ENCODE measurements at regions not wholly inside any gene's neighbourhood (a gene's known extent, or its start where the extent isn't known, plus 50 kb on each side); places are given as distances from the start of the nearest gene placed in this dataset.

GRCh38 chr10:47121336-47121735, 178.7 kb upstream of the GDF10 start:
- Histone ChIP-seq H3K4me1 (no peaks in the 10 kb centered on the region), H3K4me3 (no peak overlapping the region), H3K9me3 (no peaks in the 10 kb centered on the region), H3K36me3 (ENCODE audit: low read depth, missing control alignments) (no peaks in the 10 kb centered on the region), H3K27me3 (no peaks in the 10 kb centered on the region), H3K27ac (no peak overlapping the region)
- TF ChIP-seq, protein P1, sequence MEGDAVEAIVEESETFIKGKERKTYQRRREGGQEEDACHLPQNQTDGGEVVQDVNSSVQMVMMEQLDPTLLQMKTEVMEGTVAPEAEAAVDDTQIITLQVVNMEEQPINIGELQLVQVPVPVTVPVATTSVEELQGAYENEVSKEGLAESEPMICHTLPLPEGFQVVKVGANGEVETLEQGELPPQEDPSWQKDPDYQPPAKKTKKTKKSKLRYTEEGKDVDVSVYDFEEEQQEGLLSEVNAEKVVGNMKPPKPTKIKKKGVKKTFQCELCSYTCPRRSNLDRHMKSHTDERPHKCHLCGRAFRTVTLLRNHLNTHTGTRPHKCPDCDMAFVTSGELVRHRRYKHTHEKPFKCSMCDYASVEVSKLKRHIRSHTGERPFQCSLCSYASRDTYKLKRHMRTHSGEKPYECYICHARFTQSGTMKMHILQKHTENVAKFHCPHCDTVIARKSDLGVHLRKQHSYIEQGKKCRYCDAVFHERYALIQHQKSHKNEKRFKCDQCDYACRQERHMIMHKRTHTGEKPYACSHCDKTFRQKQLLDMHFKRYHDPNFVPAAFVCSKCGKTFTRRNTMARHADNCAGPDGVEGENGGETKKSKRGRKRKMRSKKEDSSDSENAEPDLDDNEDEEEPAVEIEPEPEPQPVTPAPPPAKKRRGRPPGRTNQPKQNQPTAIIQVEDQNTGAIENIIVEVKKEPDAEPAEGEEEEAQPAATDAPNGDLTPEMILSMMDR (IDR thresholded peaks at IDR 0.05) = no peak
- TF ChIP-seq POLR2A (IDR thresholded peaks at IDR 0.05) = no peak
- intact Hi-C loops (cut with DNase I; ENCODE audit: low total_unique reads) = no loop called here
- 76 to 80% methylated on average over 7 of the region's 7 CpGs for WGBS, 2 donors
- no peak for DNase-seq

- WGBS, 2 donors = 93 to 95% methylated on average over 5 to 6 of the region's 6 CpGs
- intact Hi-C loops (cut with DNase I; ENCODE audit: low total_unique reads) = no loop called here
- DNase-seq = no peak
These were observed 176.2 kb upstream of the GDF10 start for GRCh38 chr10:47123716-47124288.

GRCh38 chr10:47127188-47127785, 172.7 kb upstream of the GDF10 start:
- H3K27me3 ChIP-seq = no peaks in the 10 kb centered on the region
- H3K9me3 ChIP-seq = no peaks in the 10 kb centered on the region
- intact Hi-C loops (cut with DNase I; ENCODE audit: low total_unique reads) = no loop called here
- DNase-seq = no peak
- 72 to 78% methylated on average over 5 of the region's 5 CpGs for WGBS, 2 donors
- H3K27ac ChIP-seq = no peak overlapping the region
- no peaks in the 10 kb centered on the region for H3K36me3 ChIP-seq (ENCODE audit: low read depth, missing control alignments)
- TF ChIP-seq, protein P1 (IDR thresholded peaks at IDR 0.05) = no peak
- no peak for TF ChIP-seq POLR2A (IDR thresholded peaks at IDR 0.05)
- no peak overlapping the region for H3K4me3 ChIP-seq
- H3K4me1 ChIP-seq = no peaks in the 10 kb centered on the region

More at GRCh38 chr10:47123716-47124288, 176.2 kb upstream of the GDF10 start:
- Histone ChIP-seq H3K27me3 (no peaks in the 10 kb centered on the region), H3K9me3 (no peaks in the 10 kb centered on the region), H3K4me3 (no peak overlapping the region), H3K36me3 (ENCODE audit: low read depth, missing control alignments) (no peaks in the 10 kb centered on the region), H3K4me1 (no peaks in the 10 kb centered on the region), H3K27ac (no peak overlapping the region)
- TF ChIP-seq, protein P1 (IDR thresholded peaks at IDR 0.05) = no peak
- TF ChIP-seq POLR2A (IDR thresholded peaks at IDR 0.05) = no peak

DNA sequence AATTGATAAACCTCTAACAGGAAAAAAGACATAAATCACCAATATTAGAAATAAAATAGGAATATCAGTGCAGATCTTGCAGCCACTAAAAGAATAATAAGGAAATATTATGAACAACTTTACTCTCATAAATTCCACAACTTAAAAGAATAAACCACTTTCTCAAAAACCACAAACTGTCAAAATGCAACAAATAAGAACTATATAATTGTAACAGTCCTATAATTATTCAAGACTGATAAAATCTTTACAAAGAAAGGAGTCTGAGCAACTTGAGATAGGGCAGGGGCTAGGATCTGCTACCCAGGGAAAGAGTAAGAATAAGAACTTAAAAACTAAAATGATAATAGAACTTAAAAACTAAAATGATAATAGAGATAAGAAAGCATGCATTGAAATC, 169.5 kb upstream of the GDF10 start:
- no peaks in the 10 kb centered on the region for H3K9me3 ChIP-seq
- H3K4me1 ChIP-seq = no peaks in the 10 kb centered on the region
- no peaks in the 10 kb centered on the region for H3K36me3 ChIP-seq (ENCODE audit: low read depth, missing control alignments)
- intact Hi-C loops (cut with DNase I; ENCODE audit: low total_unique reads) = no loop called here
- no peak for TF ChIP-seq POLR2A (IDR thresholded peaks at IDR 0.05)
- TF ChIP-seq, protein P1 (IDR thresholded peaks at IDR 0.05) = no peak
- H3K27ac ChIP-seq = no peak overlapping the region
- no peak for DNase-seq
- H3K27me3 ChIP-seq = no peaks in the 10 kb centered on the region
- H3K4me3 ChIP-seq = no peak overlapping the region
